PC-3 (cell line): ENCODE measurements at regions not wholly inside any gene's neighbourhood (a gene's known extent, or its start where the extent isn't known, plus 50 kb on each side); places are given as distances from the start of the nearest gene placed in this dataset.

Experiments
- CTCF ChIP-seq: fragments of 300-600 bp; sonication (generic); conservative IDR thresholded peaks from 2 replicates; pipeline ENCODE4 v1.5.1; 2017; ENCODE audit warnings: antibody characterized with exemption, low read depth, mild to moderate bottlenecking, low read length
- EZH2 ChIP-seq: fragments of 300-600 bp; sonication (generic); IDR thresholded peaks from one replicate; pipeline ENCODE4 v1.6.1; 2017; ENCODE audit warnings: antibody characterized with exemption, mild to moderate bottlenecking, low read length; ENCODE audit not compliant: unreplicated experiment

- no peak for TF ChIP-seq CTCF
- no peak for TF ChIP-seq EZH2
Observed at GRCh38 chr3:144415492-144415891, 443.9 kb downstream of the DIPK2A start.
